ENCODE measurements at regions not wholly inside any gene's neighbourhood (a gene's known extent, or its start where the extent isn't known, plus 50 kb on each side); places are given as distances from the start of the nearest gene placed in this dataset.

- Histone ChIP-seq H3K9ac (ENCODE audit: low read depth in 1 of 2, low read length in 2 of 2) (peak overlapping the region in 1 of 2 donors; percentile 59), H3K27me3 (ENCODE audit: control insufficient read depth in 4 of 4, insufficient read depth in 4 of 4, low read length in 3 of 4) (no peaks in the 10 kb centered on the region), H3K9me3 (ENCODE audit: control insufficient read depth in 4 of 4, low read length in 3 of 4) (no peaks in the 10 kb centered on the region), H3K36me3 (ENCODE audit: control insufficient read depth in 4 of 4, insufficient read depth in 3 of 4, low read depth in 1 of 4, low read length in 3 of 4) (no peaks in the 10 kb centered on the region), H3K4me1 (ENCODE audit: control insufficient read depth in 4 of 4, insufficient read depth in 4 of 4, low read length in 3 of 4) (peaks cover 4 to 66% (median 66%) of the 10 kb centered on the region in 4 donors), H3K27ac (ENCODE audit: low read depth in 1 of 2, low read length in 2 of 2) (peak overlapping the region; percentile 84 to 93), H3K4me3 (ENCODE audit: low read depth in 1 of 3, low read length in 3 of 3) (no peak overlapping the region)
- WGBS, result 10% methylated on average over 7 of the region's 7 CpGs
- TF ChIP-seq RXRA (IDR thresholded peaks at IDR 0.05) (no peak), CTCF (IDR thresholded peaks at IDR 0.05; ENCODE audit: low read depth, low read length, missing input control) (no peak), ATF3 (IDR thresholded peaks at IDR 0.05) (no peak), ZBTB33 (IDR thresholded peaks at IDR 0.05) (no peak), RAD21 (IDR thresholded peaks at IDR 0.05) (no peak), HNF4A (conservative IDR thresholded peaks at IDR 0.05) (no peak)
- DNase-seq (ENCODE audit: low spot score), result no peak
These were observed 79.5 kb upstream of the FAM9C start for GRCh38 chrX:13123857-13124345.

- no peak for DNase-seq (ENCODE audit: low spot score)
- H3K36me3 ChIP-seq (ENCODE audit: control insufficient read depth in 4 of 4, insufficient read depth in 3 of 4, low read depth in 1 of 4, low read length in 3 of 4), result no peaks in the 10 kb centered on the region
- H3K4me3 ChIP-seq (ENCODE audit: low read depth in 1 of 3, low read length in 3 of 3), result peak overlapping the region in 1 of 3 donors; percentile 29
- TF ChIP-seq FOXA1 (IDR thresholded peaks at IDR 0.05), result no peak
- no peak for TF ChIP-seq ATF3 (IDR thresholded peaks at IDR 0.05)
- TF ChIP-seq GABPA (IDR thresholded peaks at IDR 0.05 in 1 of 2, conservative IDR thresholded peaks at IDR 0.05 in 1 of 2), result no peak
- TF ChIP-seq NR2F2 (IDR thresholded peaks at IDR 0.05), result peak; percentile 41
- TF ChIP-seq CTCF (IDR thresholded peaks at IDR 0.05; ENCODE audit: low read depth, low read length, missing input control), result no peak
- peak; percentile 84 to 94 for TF ChIP-seq HNF4A (conservative IDR thresholded peaks at IDR 0.05)
- peak; percentile 7 for TF ChIP-seq FOXA2 (IDR thresholded peaks at IDR 0.05)
- peak; percentile 27 for TF ChIP-seq MAX (IDR thresholded peaks at IDR 0.05)
- TF ChIP-seq RXRA (IDR thresholded peaks at IDR 0.05), result peak; percentile 76 to 84
- no peak for TF ChIP-seq TAF1 (conservative IDR thresholded peaks at IDR 0.05)
- peak; percentile 27 for TF ChIP-seq YY1 (IDR thresholded peaks at IDR 0.05)
- peak; percentile 86 for TF ChIP-seq HNF4G (IDR thresholded peaks at IDR 0.05)
- TF ChIP-seq ZBTB33 (IDR thresholded peaks at IDR 0.05), result no peak
- TF ChIP-seq EGR1 (IDR thresholded peaks at IDR 0.05; ENCODE audit: low read depth in 2 of 2), result peak in 1 of 2 donors; percentile 32
- TF ChIP-seq REST (IDR thresholded peaks at IDR 0.05), result peak; percentile 32
- TF ChIP-seq SP1 (IDR thresholded peaks at IDR 0.05), result peak; percentile 91
- peak; percentile 63 to 71 for TF ChIP-seq JUND (IDR thresholded peaks at IDR 0.05)
- TF ChIP-seq RAD21 (IDR thresholded peaks at IDR 0.05), result peak; percentile 38 to 57
- H3K4me1 ChIP-seq (ENCODE audit: control insufficient read depth in 4 of 4, insufficient read depth in 4 of 4, low read length in 3 of 4), result peaks cover 4 to 69% (median 67%) of the 10 kb centered on the region in 4 donors
- WGBS, result 23% methylated on average over 5 of the region's 5 CpGs
- no peaks in the 10 kb centered on the region for H3K27me3 ChIP-seq (ENCODE audit: control insufficient read depth in 4 of 4, insufficient read depth in 4 of 4, low read length in 3 of 4)
- H3K9me3 ChIP-seq (ENCODE audit: control insufficient read depth in 4 of 4, low read length in 3 of 4), result no peaks in the 10 kb centered on the region
- peak overlapping the region; percentile 84 to 93 for H3K27ac ChIP-seq (ENCODE audit: low read depth in 1 of 2, low read length in 2 of 2)
- no peak overlapping the region for H3K9ac ChIP-seq (ENCODE audit: low read depth in 1 of 2, low read length in 2 of 2)
These were observed 78.9 kb upstream of the FAM9C start for GRCh38 chrX:13123247-13123856.

Data from liver (tissue), 8 donors.